GM18858 (cell line): ENCODE measurements at regions not wholly inside any gene's neighbourhood (a gene's known extent, or its start where the extent isn't known, plus 50 kb on each side); places are given as distances from the start of the nearest gene placed in this dataset.

Experiments
- ATAC-seq: cut with Tn5 transposase; IDR thresholded peaks from one replicate; pipeline ENCODE4 v1.9.1; 2021; ENCODE audit not compliant: unreplicated experiment

- ATAC-seq, result no peak
These were observed 311.3 kb downstream of the TCERG1L start for GRCh38 chr10:131000244-131000643.

DNA sequence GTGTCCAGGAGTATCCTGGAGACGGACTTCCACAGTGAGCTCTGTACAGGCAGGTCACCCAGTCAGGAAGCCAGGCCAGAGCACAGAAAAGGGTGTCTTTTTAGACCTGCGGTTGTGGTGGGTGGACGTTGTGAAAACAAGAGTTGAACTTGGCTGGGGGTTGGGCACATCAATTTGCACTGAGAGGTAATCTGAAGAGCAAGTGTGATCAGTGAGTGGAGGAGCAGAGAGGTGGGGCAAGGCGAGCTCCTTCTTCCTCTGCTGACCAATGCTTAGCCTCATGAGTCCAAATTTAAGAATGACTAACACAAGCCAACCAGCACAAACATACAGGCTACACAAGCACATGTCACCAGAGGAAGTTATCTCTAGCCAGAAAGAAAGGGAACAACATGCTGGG lies 310.8 kb downstream of the TCERG1L start:
- no peak for ATAC-seq

DNA sequence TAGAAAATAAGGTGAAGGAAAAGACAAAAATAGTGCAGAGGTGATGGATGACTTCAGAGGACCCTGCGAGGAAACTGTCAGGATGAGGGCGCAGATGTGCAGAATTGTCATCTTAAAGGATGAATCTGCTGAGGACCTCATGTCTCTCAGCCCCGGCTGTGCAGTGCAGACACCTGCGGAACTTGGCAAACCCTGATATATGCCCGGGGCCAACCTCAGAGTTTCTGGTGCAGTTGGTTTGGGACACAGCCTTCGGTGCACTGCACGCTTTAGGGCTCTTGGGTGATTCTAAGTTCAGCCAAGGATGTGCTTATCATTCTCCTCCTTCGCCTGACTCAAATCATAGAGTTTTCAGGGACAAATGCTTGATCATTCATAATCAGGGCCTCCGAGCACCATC lies 310.1 kb downstream of the TCERG1L start:
- ATAC-seq, result no peak

- no peak for ATAC-seq
These were observed 309.3 kb downstream of the TCERG1L start for GRCh38 chr10:131002031-131002861.

DNA sequence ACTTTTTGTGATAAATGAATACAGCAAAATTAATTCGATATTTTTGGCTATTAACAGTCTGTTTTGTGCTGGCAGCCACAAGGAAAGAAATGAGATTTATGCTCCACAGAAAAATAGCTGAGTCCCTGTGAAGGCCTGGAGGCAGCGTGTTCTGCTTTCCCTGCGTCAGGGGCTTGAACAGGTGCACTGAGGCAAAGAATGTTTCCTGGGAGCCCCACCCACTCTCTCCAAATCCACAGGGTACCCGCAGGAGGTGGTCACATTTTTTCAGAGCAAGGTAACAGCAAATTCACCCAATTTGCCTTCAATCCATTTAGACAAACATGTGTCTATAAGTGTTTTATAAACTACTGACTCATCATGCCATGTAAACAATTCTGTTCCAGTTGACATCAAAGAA lies 308.1 kb downstream of the TCERG1L start:
- no peak for ATAC-seq

- no peak for ATAC-seq
These were observed 307.2 kb downstream of the TCERG1L start for GRCh38 chr10:131004276-131004675.

DNA sequence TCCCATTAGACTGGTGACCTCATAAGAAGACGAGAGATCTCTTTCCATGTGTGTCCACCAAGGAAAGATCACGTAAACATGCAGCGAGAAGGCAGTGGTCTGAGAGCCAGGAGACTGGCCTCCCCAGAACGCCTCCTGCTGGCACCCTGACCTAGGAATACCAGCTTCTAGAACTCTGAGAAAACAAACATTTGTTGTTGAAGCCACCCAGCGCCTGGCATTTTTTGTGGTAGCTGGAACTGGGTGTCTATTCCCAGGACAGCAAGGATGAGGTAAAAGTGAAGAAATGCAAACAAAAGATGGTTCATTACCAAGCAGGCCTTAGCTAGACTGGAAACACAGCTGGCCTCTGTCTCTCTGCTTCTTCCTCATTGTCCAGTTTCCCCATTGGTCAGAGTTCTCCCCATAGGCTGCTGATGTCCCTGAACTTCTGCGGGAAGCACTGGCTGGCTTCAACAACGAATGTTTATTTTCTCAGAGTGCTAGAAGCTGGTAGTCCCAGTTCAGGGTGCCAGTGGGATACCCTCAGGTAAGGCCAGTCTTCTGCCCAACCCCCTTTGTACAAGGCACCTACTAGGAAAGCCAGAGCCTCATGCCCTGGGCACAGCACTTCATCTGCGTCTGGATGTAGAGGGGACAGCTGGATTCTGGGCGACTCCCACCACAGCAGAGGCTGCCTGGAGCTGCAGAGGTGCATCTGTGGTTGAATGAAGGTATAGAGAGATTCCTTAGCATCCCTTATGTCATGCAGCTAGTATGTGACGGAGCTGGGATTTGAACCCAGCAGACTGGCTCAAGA lies 304.9 kb downstream of the TCERG1L start:
- no peak for ATAC-seq

DNA sequence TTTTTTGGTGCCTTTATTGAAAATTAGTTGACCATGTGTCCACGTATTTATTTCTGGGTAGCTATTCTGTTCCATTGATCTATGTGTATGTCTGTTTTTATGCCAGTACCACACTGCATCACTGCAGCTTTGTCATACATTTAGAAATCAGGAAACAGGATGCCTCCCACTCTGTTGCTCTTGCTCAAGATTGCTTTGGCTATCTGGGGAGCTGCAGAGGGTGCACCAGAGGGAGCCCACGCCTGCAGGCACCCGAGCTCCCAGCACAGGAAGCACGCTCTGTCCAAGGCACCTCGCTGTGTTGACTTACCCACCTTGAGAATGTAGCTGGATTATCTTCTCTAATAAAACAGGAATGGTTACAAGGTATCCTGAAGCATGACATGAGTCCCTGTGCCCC lies 301.7 kb downstream of the TCERG1L start:
- ATAC-seq, result no peak

DNA sequence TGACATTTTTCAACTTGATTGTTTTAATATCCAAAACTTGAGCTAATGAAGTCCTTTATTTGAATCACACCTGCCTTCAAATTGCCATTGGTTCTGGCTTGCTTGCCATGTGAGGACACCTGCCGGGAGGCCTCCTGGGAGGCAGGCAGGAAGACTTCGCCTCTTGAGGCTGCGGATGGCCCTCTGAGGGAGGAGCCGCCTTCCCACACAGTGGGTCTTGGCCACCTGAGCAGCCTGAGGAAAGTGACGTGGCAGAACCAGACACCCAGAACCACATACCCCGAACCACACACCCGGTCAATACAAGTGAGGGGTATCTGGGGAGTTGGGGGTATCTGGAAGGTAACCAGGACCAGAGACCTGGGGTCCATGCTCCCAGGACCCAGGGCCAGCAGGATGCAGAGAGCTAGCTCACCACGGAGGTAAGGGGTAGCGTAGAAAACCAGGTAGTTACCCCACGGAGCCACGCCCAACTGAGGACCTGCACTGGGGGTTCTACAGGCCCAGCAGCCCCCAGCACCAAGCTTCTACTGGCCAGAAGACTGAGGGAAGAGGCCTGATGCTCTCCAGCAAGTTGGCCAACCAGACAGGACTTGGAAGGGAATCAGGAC lies 300.5 kb downstream of the TCERG1L start:
- no peak for ATAC-seq

- ATAC-seq, result no peak
These were observed 299.4 kb downstream of the TCERG1L start for GRCh38 chr10:131011936-131012640.

- no peak for ATAC-seq
These were observed 298.9 kb downstream of the TCERG1L start for GRCh38 chr10:131012641-131012985.

- no peak for ATAC-seq
These were observed 298.1 kb downstream of the TCERG1L start for GRCh38 chr10:131013281-131013912.

- no peak for ATAC-seq
These were observed 297.2 kb downstream of the TCERG1L start for GRCh38 chr10:131014271-131014670.

DNA sequence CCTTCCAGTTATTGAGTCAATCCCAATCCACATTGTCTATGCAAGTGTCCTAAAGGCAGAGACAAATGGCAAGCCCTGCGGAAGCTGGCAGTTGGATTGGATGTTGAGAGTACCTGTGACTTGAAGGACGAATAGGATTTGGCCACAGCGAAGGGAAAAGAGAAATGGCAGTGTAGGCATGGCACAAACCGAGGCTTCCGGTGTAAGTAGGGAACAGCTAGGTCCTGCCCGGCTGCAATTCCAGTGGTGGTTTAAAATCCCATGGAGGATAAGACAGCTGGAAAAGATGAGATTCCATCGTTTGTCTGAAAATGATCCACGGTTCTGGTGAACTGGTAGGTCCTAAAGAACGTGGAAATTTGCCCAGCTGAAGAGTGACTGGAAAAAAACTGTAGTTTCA lies 296.2 kb downstream of the TCERG1L start:
- ATAC-seq, result no peak

- ATAC-seq, result no peak
These were observed 295.0 kb downstream of the TCERG1L start for GRCh38 chr10:131016556-131016955.

DNA sequence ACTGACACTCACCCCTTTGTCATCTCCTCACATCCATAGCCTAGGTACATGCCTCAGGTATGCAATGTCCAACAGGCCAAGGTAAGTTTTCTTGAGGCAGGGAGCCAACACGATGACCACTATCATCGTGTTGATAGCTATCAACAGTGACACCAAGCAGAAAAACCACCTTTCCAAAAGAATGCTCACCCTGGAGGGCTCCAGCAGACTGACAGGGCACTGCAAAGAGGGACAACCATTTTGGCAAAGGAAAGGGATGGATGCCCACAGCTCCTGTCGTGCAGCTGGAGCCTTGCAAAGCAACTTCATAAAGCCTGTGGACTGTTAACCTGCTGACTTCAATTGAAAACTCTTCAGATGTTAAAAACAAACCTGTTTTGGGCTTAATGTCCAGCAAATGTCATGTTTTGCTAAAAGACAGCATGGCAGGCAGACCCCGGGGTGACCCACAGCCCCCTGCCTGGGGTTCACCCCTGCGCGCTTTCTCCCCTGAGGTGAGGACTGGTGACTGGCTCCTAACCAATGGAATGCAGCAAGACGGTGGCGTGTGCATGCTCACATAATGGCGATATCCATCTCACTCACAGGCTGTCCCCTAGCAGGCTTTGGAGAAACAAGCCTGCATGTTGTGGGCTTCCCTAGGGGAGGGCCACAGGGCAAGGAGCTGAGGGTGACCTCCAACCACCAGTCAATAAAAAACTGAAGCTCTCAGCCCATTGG lies 293.8 kb downstream of the TCERG1L start:
- no peak for ATAC-seq

- no peak for ATAC-seq
These were observed 292.5 kb downstream of the TCERG1L start for GRCh38 chr10:131018886-131019500.

- no peak for ATAC-seq
These were observed 291.8 kb downstream of the TCERG1L start for GRCh38 chr10:131019696-131020095.

DNA sequence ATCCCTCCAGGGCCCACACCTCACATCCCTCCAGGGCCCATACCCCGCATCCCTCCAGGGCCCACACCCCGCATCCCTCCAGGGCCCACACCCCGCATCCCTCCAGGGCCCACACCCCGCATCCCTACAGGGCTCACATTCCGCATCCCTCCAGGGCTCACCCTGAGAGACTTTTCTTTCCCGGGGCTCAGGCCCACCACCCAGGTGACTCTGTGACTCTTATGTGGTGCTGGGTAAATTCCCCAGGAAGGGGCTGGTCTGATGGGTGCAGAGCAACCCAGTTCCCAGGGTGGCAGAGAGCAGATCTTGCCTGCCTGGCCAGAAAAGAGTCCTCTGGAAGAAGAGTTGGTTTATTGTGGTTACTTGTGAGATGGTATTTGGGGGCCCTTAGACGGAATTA lies 290.7 kb downstream of the TCERG1L start:
- ATAC-seq, result no peak
